ENCODE measurements at regions not wholly inside any gene's neighbourhood (a gene's known extent, or its start where the extent isn't known, plus 50 kb on each side); places are given as distances from the start of the nearest gene placed in this dataset.

DNA sequence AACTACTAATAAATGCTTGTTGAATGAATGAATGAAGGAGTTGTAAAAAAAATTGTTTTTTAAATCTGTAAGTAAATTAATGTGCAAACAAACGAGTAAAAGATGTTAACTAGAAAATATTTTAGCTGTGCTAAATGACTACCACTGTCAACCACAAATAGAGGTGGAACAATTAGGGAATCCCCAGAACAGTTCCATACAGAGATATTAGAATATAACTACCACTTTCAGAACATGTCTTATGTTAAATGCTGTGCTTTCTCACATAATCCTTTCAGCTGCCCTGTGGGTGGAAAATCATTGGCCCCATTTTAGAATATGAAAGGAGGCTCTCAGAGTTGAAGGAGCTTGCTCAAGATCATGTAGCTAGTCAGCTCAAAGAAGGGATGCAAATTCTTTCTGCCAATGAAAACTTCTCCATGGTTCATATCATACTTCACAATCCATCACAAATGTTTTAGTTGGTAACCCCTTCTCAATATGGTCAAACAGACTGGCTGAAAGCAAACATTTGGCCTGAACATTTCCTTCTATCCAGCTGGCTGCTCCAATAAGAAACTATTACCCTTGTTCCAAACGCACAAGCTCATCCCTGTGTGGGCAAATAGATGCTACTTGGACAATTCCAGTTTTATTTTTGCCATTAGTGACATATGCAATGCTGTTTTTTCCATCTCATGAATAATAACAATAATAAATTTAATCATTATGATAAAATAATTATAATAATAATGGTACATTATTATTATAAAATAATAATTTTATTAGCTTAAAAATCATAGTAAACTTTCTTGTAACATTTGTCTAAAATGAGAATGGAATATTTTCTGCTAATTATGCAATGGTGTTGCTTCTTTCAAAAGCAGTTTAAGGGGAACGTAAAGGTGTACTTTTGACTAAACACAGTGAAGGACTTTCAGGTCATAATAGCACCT lies 290.4 kb upstream of the STT3B start:
- TF ChIP-seq POLR2A (IDR thresholded peaks at IDR 0.05; ENCODE audit: extremely low read depth, insufficient read length) (no peak), MYC (IDR thresholded peaks at IDR 0.05; ENCODE audit: low read depth, low read length) (no peak)
- TF ChIP-seq, protein P1, sequence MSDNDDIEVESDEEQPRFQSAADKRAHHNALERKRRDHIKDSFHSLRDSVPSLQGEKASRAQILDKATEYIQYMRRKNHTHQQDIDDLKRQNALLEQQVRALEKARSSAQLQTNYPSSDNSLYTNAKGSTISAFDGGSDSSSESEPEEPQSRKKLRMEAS (IDR thresholded peaks at IDR 0.05; ENCODE audit: low read depth, low read length) = no peak
- TF ChIP-seq, protein P2, sequence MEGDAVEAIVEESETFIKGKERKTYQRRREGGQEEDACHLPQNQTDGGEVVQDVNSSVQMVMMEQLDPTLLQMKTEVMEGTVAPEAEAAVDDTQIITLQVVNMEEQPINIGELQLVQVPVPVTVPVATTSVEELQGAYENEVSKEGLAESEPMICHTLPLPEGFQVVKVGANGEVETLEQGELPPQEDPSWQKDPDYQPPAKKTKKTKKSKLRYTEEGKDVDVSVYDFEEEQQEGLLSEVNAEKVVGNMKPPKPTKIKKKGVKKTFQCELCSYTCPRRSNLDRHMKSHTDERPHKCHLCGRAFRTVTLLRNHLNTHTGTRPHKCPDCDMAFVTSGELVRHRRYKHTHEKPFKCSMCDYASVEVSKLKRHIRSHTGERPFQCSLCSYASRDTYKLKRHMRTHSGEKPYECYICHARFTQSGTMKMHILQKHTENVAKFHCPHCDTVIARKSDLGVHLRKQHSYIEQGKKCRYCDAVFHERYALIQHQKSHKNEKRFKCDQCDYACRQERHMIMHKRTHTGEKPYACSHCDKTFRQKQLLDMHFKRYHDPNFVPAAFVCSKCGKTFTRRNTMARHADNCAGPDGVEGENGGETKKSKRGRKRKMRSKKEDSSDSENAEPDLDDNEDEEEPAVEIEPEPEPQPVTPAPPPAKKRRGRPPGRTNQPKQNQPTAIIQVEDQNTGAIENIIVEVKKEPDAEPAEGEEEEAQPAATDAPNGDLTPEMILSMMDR (IDR thresholded peaks at IDR 0.05; ENCODE audit: low read depth, low read length) = no peak
- no peak overlapping the region for H3K4me3 ChIP-seq (ENCODE audit: low read depth, low read length)
- no peak for DNase-seq (ENCODE audit: low read depth)

DNA sequence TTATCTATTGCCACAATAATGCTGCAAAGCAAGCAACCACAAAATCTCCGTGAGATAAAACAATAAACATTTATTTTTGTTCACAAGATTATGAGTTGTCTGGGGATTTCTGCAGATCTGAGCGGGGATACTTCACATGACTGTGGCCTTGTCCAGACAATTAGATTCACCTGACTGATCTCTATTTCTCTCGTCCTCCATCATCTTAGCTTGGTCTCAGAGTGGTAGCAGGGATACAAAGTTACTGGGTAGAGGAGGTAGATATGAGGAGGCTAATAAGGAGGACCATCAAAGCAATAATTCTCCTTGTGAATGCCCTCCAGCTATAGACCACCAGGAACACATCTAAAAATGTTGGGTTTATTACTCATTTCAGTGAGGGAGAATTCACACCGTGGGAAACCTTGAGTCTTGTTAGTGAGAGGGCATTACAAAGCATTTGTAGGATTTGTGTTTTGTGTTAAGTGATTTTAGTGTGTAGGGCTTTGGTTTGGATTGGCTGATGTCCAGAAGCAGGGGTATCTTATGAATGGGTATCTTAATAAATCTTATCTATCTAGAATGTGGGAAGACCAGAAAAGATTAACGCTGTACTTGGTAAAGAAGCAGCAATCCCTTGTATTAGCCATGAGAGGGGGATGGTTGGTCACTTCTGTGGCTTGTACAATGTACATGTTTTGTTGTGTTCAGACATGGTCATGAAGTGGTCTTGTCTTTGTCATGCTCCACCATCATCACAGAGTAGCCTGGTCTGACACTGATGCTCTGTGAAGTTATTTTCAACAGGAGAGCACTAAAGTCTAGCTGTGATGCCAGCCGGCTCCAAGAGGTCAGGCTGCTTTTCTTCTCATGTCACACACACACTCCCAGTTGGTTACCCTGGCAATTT lies 287.6 kb upstream of the STT3B start:
- TF ChIP-seq, protein P1 (IDR thresholded peaks at IDR 0.05; ENCODE audit: low read depth, low read length) = 0 out of 2 replicates have a peak, but pooled peaks have one; percentile 7
- TF ChIP-seq MYC (IDR thresholded peaks at IDR 0.05; ENCODE audit: low read depth, low read length) = no peak
- DNase-seq (ENCODE audit: low read depth) = no peak
- no peak overlapping the region for H3K4me3 ChIP-seq (ENCODE audit: low read depth, low read length)

DNA sequence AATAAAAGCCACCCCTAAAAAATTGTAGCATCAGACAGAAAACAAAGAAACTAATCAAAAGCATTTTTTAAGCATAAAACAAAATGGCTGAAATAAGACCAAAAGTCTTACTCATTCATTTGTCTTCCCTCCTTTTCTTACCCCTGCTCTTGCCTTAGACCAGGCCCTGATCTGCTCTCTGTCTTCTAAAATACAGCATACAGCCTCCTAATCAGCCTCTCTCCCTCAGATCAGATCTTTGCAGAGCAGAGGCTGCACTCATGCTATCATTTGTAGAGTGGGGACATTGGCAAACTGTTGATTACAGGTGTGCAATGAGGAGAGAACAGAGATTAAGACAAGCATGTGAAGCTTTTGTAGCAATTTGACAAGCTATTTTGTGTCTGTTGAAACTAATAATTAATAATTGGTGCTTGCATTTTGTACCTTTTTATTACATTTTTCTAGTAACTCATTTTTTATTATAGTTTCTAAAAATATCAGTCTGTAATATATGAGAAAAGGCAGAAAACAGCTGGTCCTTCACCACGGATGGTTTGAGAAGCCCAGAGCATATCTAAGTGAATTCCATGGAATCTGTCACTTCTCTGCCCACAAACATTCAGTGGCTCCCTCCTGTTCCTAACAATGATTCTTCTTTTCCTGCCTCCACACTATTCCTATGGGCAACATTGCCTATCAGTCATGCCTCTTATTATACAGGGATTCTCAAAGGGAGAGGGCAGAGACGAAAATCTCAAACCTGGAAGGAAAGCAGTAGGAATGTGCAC lies 286.2 kb upstream of the STT3B start:
- no peak for DNase-seq (ENCODE audit: low read depth)
- TF ChIP-seq, protein P2 (IDR thresholded peaks at IDR 0.05; ENCODE audit: low read depth, low read length) = no peak
- no peak for TF ChIP-seq POLR2A (IDR thresholded peaks at IDR 0.05; ENCODE audit: extremely low read depth, insufficient read length)
- TF ChIP-seq MYC (IDR thresholded peaks at IDR 0.05; ENCODE audit: low read depth, low read length) = no peak
- TF ChIP-seq, protein P1 (IDR thresholded peaks at IDR 0.05; ENCODE audit: low read depth, low read length) = no peak
- H3K4me3 ChIP-seq (ENCODE audit: low read depth, low read length) = no peak overlapping the region

DNA sequence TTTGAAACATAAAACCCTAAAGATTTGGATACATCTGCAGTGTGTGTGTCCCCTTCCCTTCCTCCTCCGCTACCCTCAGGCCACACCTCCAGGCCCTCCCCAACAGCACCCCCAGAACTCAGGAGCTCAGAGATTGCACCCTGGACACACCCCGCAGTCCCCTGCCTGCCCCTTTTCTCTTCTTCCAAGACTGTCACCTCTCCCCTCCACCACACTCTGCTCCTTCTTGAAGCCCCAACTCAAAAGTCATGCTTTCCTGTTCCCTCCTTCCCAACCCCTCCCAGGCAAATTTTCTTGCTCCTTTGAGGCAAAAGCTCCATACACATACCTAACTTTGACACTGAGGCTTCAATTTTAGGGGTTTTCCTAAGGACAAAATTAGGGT lies 285.7 kb upstream of the STT3B start:
- H3K4me3 ChIP-seq (ENCODE audit: low read depth, low read length) = no peak overlapping the region
- no peak for DNase-seq (ENCODE audit: low read depth)
- TF ChIP-seq, protein P1 (IDR thresholded peaks at IDR 0.05; ENCODE audit: low read depth, low read length) = no peak
- TF ChIP-seq, protein P2 (IDR thresholded peaks at IDR 0.05; ENCODE audit: low read depth, low read length) = no peak
- TF ChIP-seq MYC (IDR thresholded peaks at IDR 0.05; ENCODE audit: low read depth, low read length) (no peak), POLR2A (IDR thresholded peaks at IDR 0.05; ENCODE audit: extremely low read depth, insufficient read length) (no peak)

DNA sequence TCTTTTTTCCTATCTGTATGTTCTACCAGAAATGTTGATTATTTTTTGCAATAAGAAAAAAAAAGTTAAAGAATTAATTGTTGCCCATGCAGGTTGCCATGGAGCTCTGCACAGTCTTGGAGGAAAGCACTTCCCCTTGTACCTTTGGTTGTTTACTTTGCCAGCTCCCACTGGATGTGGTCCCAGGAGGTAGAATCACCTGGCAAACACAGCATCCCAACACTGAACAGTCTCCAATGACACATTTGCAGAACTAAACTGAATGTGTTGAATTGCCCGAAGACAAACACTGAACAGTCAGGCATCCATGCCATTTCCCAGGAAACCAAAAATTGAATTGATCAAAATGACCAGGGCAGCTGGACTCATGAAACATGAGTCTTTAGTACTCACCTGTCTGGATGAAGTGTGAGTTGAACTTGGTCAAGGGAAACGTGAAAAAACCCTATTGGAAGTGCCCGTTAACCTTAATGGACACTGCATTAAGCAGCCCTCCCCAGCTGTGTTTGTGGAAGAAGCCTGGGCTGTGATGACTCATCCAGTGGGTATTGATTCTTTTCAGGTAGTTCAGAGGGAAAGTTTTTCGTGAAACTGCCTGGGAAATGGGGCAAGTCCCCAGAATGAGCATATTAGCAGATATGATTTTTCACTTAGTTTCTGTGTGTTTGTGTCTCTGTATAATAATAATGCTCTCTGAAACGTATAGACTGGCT lies 284.7 kb upstream of the STT3B start:
- TF ChIP-seq MYC (IDR thresholded peaks at IDR 0.05; ENCODE audit: low read depth, low read length) = no peak
- TF ChIP-seq POLR2A (IDR thresholded peaks at IDR 0.05; ENCODE audit: extremely low read depth, insufficient read length) = no peak
- TF ChIP-seq, protein P1 (IDR thresholded peaks at IDR 0.05; ENCODE audit: low read depth, low read length) = no peak
- TF ChIP-seq, protein P2 (IDR thresholded peaks at IDR 0.05; ENCODE audit: low read depth, low read length) = no peak
- no peak for DNase-seq (ENCODE audit: low read depth)
- H3K4me3 ChIP-seq (ENCODE audit: low read depth, low read length) = no peak overlapping the region
